HEK293T (cell line): ENCODE measurements at regions not wholly inside any gene's neighbourhood (a gene's known extent, or its start where the extent isn't known, plus 50 kb on each side); places are given as distances from the start of the nearest gene placed in this dataset.

Source experiments
- BHLHE40 ChIP-seq: fragments of 450-650 bp; IDR thresholded peaks from 2 replicates; pipeline ENCODE4 v1.6.1; 2016; ENCODE audit warnings: mild to moderate bottlenecking, moderate library complexity, borderline replicate concordance
- ELF4 ChIP-seq: fragments of 450-650 bp; IDR thresholded peaks from 2 replicates; pipeline ENCODE4 v1.6.1; 2017; ENCODE audit warnings: antibody characterized with exemption
- FOXA1 ChIP-seq: fragments of 450-650 bp; IDR thresholded peaks from 2 replicates; pipeline ENCODE4 v1.6.1; 2016; ENCODE audit warnings: mild to moderate bottlenecking
- FOXK2 ChIP-seq: fragments of 450-650 bp; IDR thresholded peaks from 2 replicates; pipeline ENCODE4 v1.6.1; 2016; ENCODE audit warnings: mild to moderate bottlenecking
- FOXM1 ChIP-seq: fragments of 450-650 bp; IDR thresholded peaks from 2 replicates; pipeline ENCODE4 v1.6.1; 2017; ENCODE audit warnings: mild to moderate bottlenecking, borderline replicate concordance
- HDGF ChIP-seq: fragments of 450-650 bp; IDR thresholded peaks from 2 replicates; pipeline ENCODE4 v1.6.1; 2017; ENCODE audit warnings: antibody characterized with exemption, borderline replicate concordance
- LEF1 ChIP-seq: fragments of 450-650 bp; IDR thresholded peaks from 2 replicates; pipeline ENCODE4 v1.6.1; 2017; ENCODE audit warnings: mild to moderate bottlenecking, borderline replicate concordance
- NFRKB ChIP-seq: fragments of 450-650 bp; IDR thresholded peaks from 2 replicates; pipeline ENCODE4 v1.6.1; 2016; ENCODE audit warnings: mild to moderate bottlenecking, moderate library complexity
- SP1 ChIP-seq: fragments of 450-650 bp; IDR thresholded peaks from 2 replicates; pipeline ENCODE4 v1.6.1; 2017
- SUZ12 ChIP-seq: fragments of 450-650 bp; IDR thresholded peaks from 2 replicates; pipeline ENCODE4 v1.6.1; 2016; ENCODE audit warnings: mild to moderate bottlenecking
- TARDBP ChIP-seq: fragments of 450-650 bp; IDR thresholded peaks from 2 replicates; pipeline ENCODE4 v1.6.1; 2016
- ZNF384 ChIP-seq: fragments of 450-650 bp; IDR thresholded peaks from 2 replicates; pipeline ENCODE4 v1.6.1; 2016

GRCh38 chr19:5214902-5215301, 125.7 kb downstream of the PTPRS start:
- TF ChIP-seq NFRKB (no peak), SP1 (no peak), FOXK2 (no peak), BHLHE40 (no peak), FOXM1 (no peak), FOXA1 (no peak), ELF4 (no peak), ZNF384 (no peak), HDGF (no peak), SUZ12 (no peak), LEF1 (no peak), TARDBP (no peak)
